ENCODE measurements at regions not wholly inside any gene's neighbourhood (a gene's known extent, or its start where the extent isn't known, plus 50 kb on each side); places are given as distances from the start of the nearest gene placed in this dataset.

- DNase-seq (ENCODE audit: low spot score) = no peak
- H3K4me1 Mint-ChIP-seq = peaks cover 4% of the 10 kb centered on the region
- CTCF ChIA-PET = interaction anchor here (1.2 kb wide), 1 partner anchor 198 kb away, joined by 8 read pairs; no protein-coding TSS in a partner anchor
Measured at GRCh38 chr20:48422242-48422960, 405.4 kb downstream of the PREX1 start.

More at GRCh38 chr20:48422242-48422960, 405.4 kb downstream of the PREX1 start:
- no peak for ATAC-seq
- no peaks in the 10 kb centered on the region for H3K27me3 Mint-ChIP-seq (ENCODE audit: low read depth)
- H3K36me3 Mint-ChIP-seq = no peaks in the 10 kb centered on the region
- TF ChIP-seq RORB (CRISPR knock-in tag; IDR thresholded peaks at IDR 0.05) = no peak
- TF ChIP-seq TP53 (CRISPR knock-in tag; IDR thresholded peaks at IDR 0.05) = no peak
- no peak for TF ChIP-seq ZNF232 (CRISPR knock-in tag; IDR thresholded peaks at IDR 0.05)
- TF ChIP-seq RELA (CRISPR knock-in tag; IDR thresholded peaks at IDR 0.05; ENCODE audit: borderline replicate concordance) = no peak
- no peak for TF ChIP-seq ELF4 (CRISPR knock-in tag; IDR thresholded peaks at IDR 0.05; ENCODE audit: low read depth)
- TF ChIP-seq ZNF532 (CRISPR knock-in tag; IDR thresholded peaks at IDR 0.05; ENCODE audit: borderline replicate concordance) = no peak
- TF ChIP-seq CREM (CRISPR knock-in tag; IDR thresholded peaks at IDR 0.05) = no peak
- no peak for TF ChIP-seq FOXJ3 (CRISPR knock-in tag; IDR thresholded peaks at IDR 0.05; ENCODE audit: borderline replicate concordance)
- TF ChIP-seq E2F4 (CRISPR knock-in tag; IDR thresholded peaks at IDR 0.05; ENCODE audit: borderline replicate concordance, low read depth) = no peak
- TF ChIP-seq GABPB1 (CRISPR knock-in tag; IDR thresholded peaks at IDR 0.05) = no peak
- TF ChIP-seq ATF2 (CRISPR knock-in tag; IDR thresholded peaks at IDR 0.05; ENCODE audit: borderline replicate concordance, low read depth) = no peak
- no peak for TF ChIP-seq E2F5 (CRISPR knock-in tag; IDR thresholded peaks at IDR 0.05)
- TF ChIP-seq MXD4 (CRISPR knock-in tag; IDR thresholded peaks at IDR 0.05; ENCODE audit: borderline replicate concordance) = no peak
- no peak for TF ChIP-seq MAX (CRISPR knock-in tag; IDR thresholded peaks at IDR 0.05)
- TF ChIP-seq MYBL2 (CRISPR knock-in tag; IDR thresholded peaks at IDR 0.05) = no peak
- TF ChIP-seq ZNF219 (CRISPR knock-in tag; IDR thresholded peaks at IDR 0.05; ENCODE audit: borderline replicate concordance) = no peak
- TF ChIP-seq HMGXB4 (CRISPR knock-in tag; IDR thresholded peaks at IDR 0.05) = no peak
- no peak for TF ChIP-seq KAT7 (CRISPR knock-in tag; IDR thresholded peaks at IDR 0.05; ENCODE audit: borderline replicate concordance)
- H3K27ac Mint-ChIP-seq = no peak overlapping the region
- H3K4me3 Mint-ChIP-seq = no peak overlapping the region
- no peaks in the 10 kb centered on the region for H3K9me3 Mint-ChIP-seq
- POLR2A ChIA-PET = no interaction called here
